AG04449 (cell line): ENCODE measurements at regions not wholly inside any gene's neighbourhood (a gene's known extent, or its start where the extent isn't known, plus 50 kb on each side); places are given as distances from the start of the nearest gene placed in this dataset.

Experiments used
- CTCF ChIA-PET: fragments of 350-600 bp; formaldehyde crosslinking; extraction: SDS; loops from one replicate; lab custom pipeline; 2021; ENCODE audit warnings: antibody characterized with exemption; lab: Yijun Ruan, JAX
- POLR2A ChIA-PET: fragments of 400-600, 350-600 bp; formaldehyde crosslinking; extraction: SDS; loops from one replicate; lab custom pipeline; 2020; ENCODE audit warnings: antibody characterized with exemption, inconsistent platforms; lab: Yijun Ruan, JAX
- DNase-seq: peaks from one replicate; pipeline ENCODE4 v3.0.0-alpha.2; 2010; ENCODE audit warnings: low read depth, low spot score
- H3K4me3 ChIP-seq: 2 replicates; pipeline ENCODE4 v1.5.1; 2011; ENCODE audit warnings: low read depth, mild to moderate bottlenecking, control low read depth, low read length
- CTCF ChIP-seq: IDR thresholded peaks from one replicate; pipeline ENCODE4 v1.5.1; 2011; ENCODE audit warnings: mild to moderate bottlenecking, moderate library complexity, low read length, control low read depth, inconsistent platforms; ENCODE audit not compliant: insufficient read depth; ENCODE audit errors: missing control alignments

DNA sequence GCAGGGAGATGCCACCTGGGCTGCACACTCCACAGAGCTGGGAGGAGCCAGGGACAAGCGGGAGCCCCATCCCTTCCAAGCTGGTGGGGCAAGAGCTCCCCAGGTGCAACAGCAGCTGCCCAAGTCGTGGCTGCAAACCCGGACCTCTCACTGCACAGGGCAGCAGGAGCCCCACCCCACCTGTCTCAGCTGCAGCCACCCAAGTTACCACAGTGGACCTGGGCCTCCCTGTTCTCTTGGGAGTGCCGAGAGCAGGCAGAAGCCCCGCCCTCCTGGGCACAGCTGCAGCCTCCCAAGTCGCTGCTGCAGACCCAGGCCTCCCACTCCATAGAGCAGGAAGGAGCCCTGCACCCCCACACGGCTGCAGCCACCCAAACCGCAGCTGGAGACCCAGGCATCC lies 374.1 kb upstream of the ACO1 start:
- ChIA-PET POLR2A (no interaction called here), CTCF (no interaction called here)
- no peak for DNase-seq
- TF ChIP-seq CTCF, result no peak
- H3K4me3 ChIP-seq, result no peak overlapping the region

- no peak for TF ChIP-seq CTCF
- CTCF ChIA-PET, result no interaction called here
- no peak for DNase-seq
- no peak overlapping the region for H3K4me3 ChIP-seq
- POLR2A ChIA-PET, result no interaction called here
Observed at GRCh38 chr9:32011049-32011448, 373.4 kb upstream of the ACO1 start.

- TF ChIP-seq CTCF, result no peak
- ChIA-PET POLR2A (no interaction called here), CTCF (no interaction called here)
- DNase-seq, result no peak
- H3K4me3 ChIP-seq, result no peak overlapping the region
Observed at GRCh38 chr9:32015795-32016194, 368.6 kb upstream of the ACO1 start.

DNA sequence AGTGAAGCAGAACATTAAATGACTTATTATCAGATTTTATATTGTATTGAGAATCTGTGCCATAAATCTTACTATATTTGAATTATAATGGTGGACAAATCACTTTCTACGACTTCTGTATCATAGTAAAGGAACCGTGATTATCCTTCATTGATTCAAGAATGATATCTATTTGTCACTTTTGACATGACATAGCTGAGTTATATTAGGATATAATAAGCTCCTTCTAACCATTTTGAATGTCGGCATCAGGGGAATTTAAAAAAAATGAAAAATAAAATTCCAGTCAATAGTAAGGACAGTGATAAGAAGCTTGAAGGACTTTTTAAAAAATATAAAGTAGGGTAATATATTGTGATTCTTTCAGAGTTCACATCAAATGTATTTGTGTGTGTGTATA lies 338.9 kb upstream of the ACO1 start:
- POLR2A ChIA-PET, result no interaction called here
- TF ChIP-seq CTCF, result no peak
- H3K4me3 ChIP-seq, result no peak overlapping the region
- CTCF ChIA-PET, result no interaction called here
- no peak for DNase-seq

DNA sequence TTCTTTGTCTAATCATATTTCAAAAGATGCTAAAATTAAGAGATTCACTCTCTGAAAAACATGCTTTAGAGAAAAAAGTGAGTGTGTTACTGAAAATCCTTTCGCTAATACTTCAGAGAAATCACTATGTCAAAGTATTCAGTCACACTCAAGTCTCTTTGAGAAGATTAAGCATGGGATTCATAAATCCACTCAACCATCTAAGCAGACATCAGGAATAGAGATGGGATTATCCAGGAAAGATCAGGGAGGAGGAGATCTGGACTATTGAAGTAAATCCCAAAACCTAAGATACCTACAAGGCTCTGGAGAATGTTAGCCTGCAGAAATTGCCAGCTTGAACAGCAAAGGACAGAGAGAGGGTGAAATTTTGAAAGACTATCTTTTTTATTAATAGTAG lies 317.2 kb upstream of the ACO1 start:
- H3K4me3 ChIP-seq, result no peak overlapping the region
- ChIA-PET CTCF (no interaction called here), POLR2A (no interaction called here)
- no peak for TF ChIP-seq CTCF
- DNase-seq, result no peak

- no peak for TF ChIP-seq CTCF
- H3K4me3 ChIP-seq, result no peak overlapping the region
- ChIA-PET CTCF (no interaction called here), POLR2A (no interaction called here)
- no peak for DNase-seq
Observed at GRCh38 chr9:32069169-32069813, 315.2 kb upstream of the ACO1 start.
